ENCODE measurements at regions not wholly inside any gene's neighbourhood (a gene's known extent, or its start where the extent isn't known, plus 50 kb on each side); places are given as distances from the start of the nearest gene placed in this dataset.

DNA sequence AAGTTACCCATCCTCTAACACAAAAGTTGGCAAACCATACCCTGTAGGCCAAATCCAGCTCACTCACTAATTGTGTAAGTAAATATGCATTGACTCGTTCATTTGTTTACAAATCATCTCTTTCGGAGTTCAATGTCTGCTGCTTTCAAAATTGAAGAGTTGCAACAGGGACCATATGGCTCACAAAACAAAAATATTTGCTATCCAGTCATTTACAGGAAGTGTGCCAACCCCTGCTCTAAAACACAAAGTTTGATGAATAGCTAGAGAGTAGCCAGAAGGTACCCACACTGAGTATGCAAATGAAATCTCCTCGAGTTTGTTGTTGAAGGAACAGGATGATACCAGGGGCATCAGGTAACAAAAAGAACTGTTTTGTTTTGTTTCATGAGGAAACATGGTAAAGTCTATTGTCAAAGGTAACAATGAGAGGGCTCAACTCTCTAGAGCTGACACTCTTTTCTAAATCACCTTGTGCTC, 236.2 kb upstream of the THBS1 start:
- TF ChIP-seq, protein P1, sequence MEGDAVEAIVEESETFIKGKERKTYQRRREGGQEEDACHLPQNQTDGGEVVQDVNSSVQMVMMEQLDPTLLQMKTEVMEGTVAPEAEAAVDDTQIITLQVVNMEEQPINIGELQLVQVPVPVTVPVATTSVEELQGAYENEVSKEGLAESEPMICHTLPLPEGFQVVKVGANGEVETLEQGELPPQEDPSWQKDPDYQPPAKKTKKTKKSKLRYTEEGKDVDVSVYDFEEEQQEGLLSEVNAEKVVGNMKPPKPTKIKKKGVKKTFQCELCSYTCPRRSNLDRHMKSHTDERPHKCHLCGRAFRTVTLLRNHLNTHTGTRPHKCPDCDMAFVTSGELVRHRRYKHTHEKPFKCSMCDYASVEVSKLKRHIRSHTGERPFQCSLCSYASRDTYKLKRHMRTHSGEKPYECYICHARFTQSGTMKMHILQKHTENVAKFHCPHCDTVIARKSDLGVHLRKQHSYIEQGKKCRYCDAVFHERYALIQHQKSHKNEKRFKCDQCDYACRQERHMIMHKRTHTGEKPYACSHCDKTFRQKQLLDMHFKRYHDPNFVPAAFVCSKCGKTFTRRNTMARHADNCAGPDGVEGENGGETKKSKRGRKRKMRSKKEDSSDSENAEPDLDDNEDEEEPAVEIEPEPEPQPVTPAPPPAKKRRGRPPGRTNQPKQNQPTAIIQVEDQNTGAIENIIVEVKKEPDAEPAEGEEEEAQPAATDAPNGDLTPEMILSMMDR (IDR thresholded peaks at IDR 0.05; ENCODE audit: low read depth, low read length, missing control alignments) = no peak
- DNase-seq (ENCODE audit: low read depth) = no peak
- no peak overlapping the region for H3K4me3 ChIP-seq (ENCODE audit: low read depth, low read length)

DNA sequence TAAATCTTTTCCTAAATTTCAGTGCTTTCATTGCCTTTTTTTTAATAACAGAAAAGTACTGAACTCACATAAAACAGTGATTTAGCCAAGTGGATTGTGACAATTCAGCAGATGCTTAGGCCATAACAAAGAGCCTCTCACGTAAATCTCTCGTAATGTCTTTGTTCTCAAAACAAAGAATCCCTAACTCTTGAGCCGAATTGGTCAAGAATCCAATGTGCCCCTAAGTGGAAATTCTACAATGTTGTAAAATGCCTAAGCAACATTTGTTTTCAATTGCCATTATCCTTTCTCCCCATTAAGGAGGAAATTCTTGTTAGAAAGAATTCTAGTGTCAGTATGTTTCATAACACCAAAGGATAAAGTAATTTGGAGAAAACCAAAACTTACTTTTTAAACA, 235.7 kb upstream of the THBS1 start:
- DNase-seq (ENCODE audit: low read depth) = no peak
- TF ChIP-seq, protein P1 (IDR thresholded peaks at IDR 0.05; ENCODE audit: low read depth, low read length, missing control alignments) = no peak

DNA sequence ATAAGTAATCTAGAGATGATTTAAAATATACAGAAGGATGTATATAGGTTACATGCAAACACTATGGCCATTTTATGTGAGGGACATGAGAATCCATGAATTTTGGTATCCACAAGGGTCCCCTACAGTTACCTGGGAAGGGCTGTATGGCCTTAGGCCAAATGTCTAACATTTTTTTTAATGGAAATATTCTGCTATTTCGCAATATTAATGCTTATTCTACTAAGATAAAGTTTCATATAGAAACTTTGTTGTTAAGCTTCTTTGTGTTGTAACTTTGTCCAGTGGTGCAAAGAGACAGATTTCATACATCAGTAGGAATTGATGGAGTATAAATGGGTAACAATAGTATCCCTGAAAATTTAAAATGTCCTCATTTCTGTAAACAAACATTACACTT, 233.4 kb upstream of the THBS1 start:
- no peak for DNase-seq (ENCODE audit: low read depth)
- no peak overlapping the region for H3K4me3 ChIP-seq (ENCODE audit: low read depth, low read length)
- TF ChIP-seq, protein P1 (IDR thresholded peaks at IDR 0.05; ENCODE audit: low read depth, low read length, missing control alignments) = no peak

More for the DNA sequence above, 235.7 kb upstream of the THBS1 start:
- H3K4me3 ChIP-seq (ENCODE audit: low read depth, low read length) = no peak overlapping the region

DNA sequence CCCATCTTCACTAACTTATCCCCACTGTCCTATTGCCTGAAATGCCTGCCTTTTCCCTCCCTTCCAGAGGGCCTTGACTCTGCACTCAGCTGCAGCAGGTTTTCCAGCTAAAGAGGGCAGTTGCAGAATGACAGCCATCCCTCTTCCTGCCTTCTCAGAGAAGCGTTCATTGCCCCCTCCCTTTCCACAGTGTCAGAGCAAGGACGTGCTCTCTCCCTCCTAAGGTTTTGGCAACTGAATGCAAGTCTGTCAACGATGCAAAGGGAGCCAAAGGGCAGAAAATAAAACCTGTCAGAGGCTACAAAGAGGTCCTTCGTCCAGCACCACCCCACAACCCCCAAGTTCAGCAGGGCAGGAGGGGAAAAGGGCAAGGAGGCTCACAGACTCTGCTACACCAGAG, 230.1 kb upstream of the THBS1 start:
- DNase-seq (ENCODE audit: low read depth) = no peak
- TF ChIP-seq, protein P1 (IDR thresholded peaks at IDR 0.05; ENCODE audit: low read depth, low read length, missing control alignments) = no peak

DNA sequence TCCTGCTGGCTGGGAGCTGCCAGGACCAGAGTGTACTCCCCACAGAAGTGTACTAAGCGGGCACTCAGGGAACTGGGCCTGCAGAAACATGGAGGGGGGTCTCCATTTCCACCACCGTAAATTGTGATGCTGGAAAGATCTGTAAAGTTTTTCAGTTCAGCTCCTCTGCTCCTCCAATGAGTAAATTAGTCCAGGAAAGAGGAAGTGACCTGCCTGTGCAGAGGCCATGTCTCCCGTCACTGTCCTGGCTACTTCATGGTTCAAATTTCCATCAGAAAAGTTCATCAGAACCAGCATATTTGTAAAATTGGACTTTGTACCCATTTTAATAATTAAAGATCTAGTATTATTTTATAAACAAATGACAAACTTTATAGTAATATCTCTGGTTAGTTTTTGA, 226.7 kb upstream of the THBS1 start:
- DNase-seq (ENCODE audit: low read depth) = no peak
- no peak overlapping the region for H3K4me3 ChIP-seq (ENCODE audit: low read depth, low read length)
- TF ChIP-seq, protein P1 (IDR thresholded peaks at IDR 0.05; ENCODE audit: low read depth, low read length, missing control alignments) = no peak

More for the DNA sequence above, 230.1 kb upstream of the THBS1 start:
- H3K4me3 ChIP-seq (ENCODE audit: low read depth, low read length) = no peak overlapping the region

DNA sequence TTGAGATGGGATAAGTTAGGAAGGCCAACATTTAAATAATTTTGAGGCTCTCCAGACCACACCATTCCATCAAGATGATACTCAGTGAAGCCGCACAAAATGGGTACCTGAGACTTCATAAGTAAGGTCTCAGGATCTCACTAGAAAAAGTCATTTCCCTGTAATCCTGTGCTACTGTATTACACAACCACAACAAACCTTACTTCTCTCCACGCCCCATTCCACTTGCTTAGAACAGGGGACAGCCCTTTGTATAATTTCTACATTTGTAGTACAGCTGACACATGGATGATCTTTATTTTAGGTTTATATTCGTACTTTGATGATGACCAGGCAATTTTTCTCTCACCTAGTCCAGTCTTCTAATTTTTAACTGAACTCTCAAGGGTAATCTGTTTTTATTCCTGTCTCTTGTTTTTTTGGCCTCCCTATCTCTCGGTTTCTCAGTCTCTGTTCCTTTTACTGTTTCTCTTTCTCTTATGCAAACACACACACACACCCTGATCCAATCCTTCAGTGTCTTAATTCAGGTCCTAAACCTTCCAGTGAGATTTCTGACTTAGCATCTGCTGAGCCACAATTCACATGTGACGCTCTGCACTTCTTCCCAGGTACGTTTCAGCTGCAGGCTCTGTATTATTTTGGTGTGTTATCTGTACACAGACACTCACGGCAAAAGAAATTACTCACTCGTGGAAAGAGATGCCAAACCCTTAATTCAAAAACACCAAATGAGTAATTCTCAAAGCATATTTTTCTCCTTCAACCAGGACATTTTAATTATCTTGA, 223.2 kb upstream of the THBS1 start:
- TF ChIP-seq, protein P1 (IDR thresholded peaks at IDR 0.05; ENCODE audit: low read depth, low read length, missing control alignments) = no peak
- no peak for DNase-seq (ENCODE audit: low read depth)
- no peak overlapping the region for H3K4me3 ChIP-seq (ENCODE audit: low read depth, low read length)
